OCI-LY1 (cell line): ENCODE measurements at regions not wholly inside any gene's neighbourhood (a gene's known extent, or its start where the extent isn't known, plus 50 kb on each side); places are given as distances from the start of the nearest gene placed in this dataset.

ENCODE experiments used
- H2AFZ ChIP-seq: fragments of 200-600 bp; sonication (generic), shearing (Covaris generic); 2 replicates; pipeline ENCODE4 v1.6.0; 2014; ENCODE audit warnings: antibody characterized with exemption, mild to moderate bottlenecking, low read length
- H3F3A ChIP-seq: fragments of 200-600 bp; sonication (generic), shearing (Covaris generic); 2 replicates; pipeline ENCODE4 v1.6.0; 2014; ENCODE audit warnings: mild to moderate bottlenecking, antibody characterized with exemption, low read length, moderate library complexity; ENCODE audit not compliant: insufficient read depth
- H3K27ac ChIP-seq: fragments of 200-600 bp; sonication (generic); 2 replicates; pipeline ENCODE4 v1.5.1; 2014; ENCODE audit warnings: low read length, mixed run types, mild to moderate bottlenecking, low read depth; ENCODE audit not compliant: poor library complexity, severe bottlenecking
- H3K27me3 ChIP-seq: fragments of 200-600 bp; sonication (generic); 2 replicates; pipeline ENCODE4 v1.6.0; 2014; ENCODE audit warnings: antibody characterized with exemption, mild to moderate bottlenecking, low read length, moderate library complexity; ENCODE audit not compliant: insufficient read depth
- H3K36me3 ChIP-seq: fragments of 200-600 bp; sonication (generic); 2 replicates; pipeline ENCODE4 v1.6.1; 2014; ENCODE audit warnings: mild to moderate bottlenecking, antibody characterized with exemption, low read length, moderate library complexity, mixed read lengths; ENCODE audit not compliant: insufficient read depth
- H3K4me1 ChIP-seq: fragments of 200-600 bp; sonication (generic); 2 replicates; pipeline ENCODE4 v1.5.1; 2014; ENCODE audit warnings: mild to moderate bottlenecking, low read length, moderate library complexity; ENCODE audit not compliant: insufficient read depth, severe bottlenecking
- H3K4me2 ChIP-seq: fragments of 200-600 bp; sonication (generic), shearing (Covaris generic); 2 replicates; pipeline ENCODE4 v1.6.1; 2014; ENCODE audit warnings: low read length
- H3K4me3 ChIP-seq: fragments of 200-600 bp; sonication (generic); 2 replicates; pipeline ENCODE4 v1.5.1; 2014; ENCODE audit warnings: low read length, low read depth, mild to moderate bottlenecking, mixed read lengths; ENCODE audit not compliant: poor library complexity, severe bottlenecking
- H3K79me2 ChIP-seq: fragments of 200-600 bp; shearing (Covaris generic); 2 replicates; pipeline ENCODE4 v1.6.1; 2016; ENCODE audit warnings: mixed run types, low read length, mixed read lengths; ENCODE audit not compliant: insufficient read depth
- H3K9ac ChIP-seq: fragments of 200-600 bp; sonication (generic), shearing (Covaris generic); 2 replicates; pipeline ENCODE4 v1.6.1; 2014; ENCODE audit warnings: mild to moderate bottlenecking, low read length, mixed read lengths
- H3K9me2 ChIP-seq: fragments of 200-600 bp; sonication (generic), shearing (Covaris generic); 2 replicates; pipeline ENCODE4 v1.6.1; 2014; ENCODE audit warnings: low read depth, mild to moderate bottlenecking, low read length, mixed read lengths
- H3K9me3 ChIP-seq: fragments of 200-600 bp; shearing (Covaris generic); 2 replicates; pipeline ENCODE4 v1.6.1; 2014; ENCODE audit warnings: low read length, mixed read lengths
- H4K20me1 ChIP-seq: fragments of 200-600 bp; sonication (generic), shearing (Covaris generic); 2 replicates; pipeline ENCODE4 v1.6.0; 2016; ENCODE audit warnings: mild to moderate bottlenecking, low read length; ENCODE audit not compliant: insufficient read depth
- CTCF ChIP-seq: fragments of 200-600 bp; sonication (generic), shearing (Covaris generic); IDR thresholded peaks from 2 replicates; pipeline ENCODE4 v1.5.1; 2017; ENCODE audit warnings: mild to moderate bottlenecking, antibody characterized with exemption, low read length, moderate library complexity, mixed read lengths
- EZH2 ChIP-seq: fragments of 200-600 bp; sonication (generic), shearing (Covaris generic); IDR thresholded peaks from 2 replicates; pipeline ENCODE4 v1.8.0; 2017; ENCODE audit warnings: borderline replicate concordance, mixed run types, mild to moderate bottlenecking, antibody characterized with exemption, low read length, moderate library complexity, mixed read lengths

- no peak for TF ChIP-seq EZH2
- no peak for TF ChIP-seq CTCF
- H3K27ac ChIP-seq: no peak overlapping the region
- no peak overlapping the region for H2AFZ ChIP-seq
- no peaks in the 10 kb centered on the region for H3F3A ChIP-seq
- no peaks in the 10 kb centered on the region for H3K4me1 ChIP-seq
- no peaks in the 10 kb centered on the region for H3K27me3 ChIP-seq
- no peaks in the 10 kb centered on the region for H3K36me3 ChIP-seq
- H3K9ac ChIP-seq: no peak overlapping the region
- no peak overlapping the region for H3K4me2 ChIP-seq
- H3K9me2 ChIP-seq: no peaks in the 10 kb centered on the region
- no peaks in the 10 kb centered on the region for H3K9me3 ChIP-seq
- no peaks in the 10 kb centered on the region for H3K79me2 ChIP-seq
- no peak overlapping the region for H3K4me3 ChIP-seq
- no peaks in the 10 kb centered on the region for H4K20me1 ChIP-seq
Observed at GRCh38 chr2:240308111-240308651, 127.3 kb upstream of the GPC1 start.

GRCh38 chr2:240309214-240309613 lies 126.2 kb upstream of the GPC1 start:
- TF ChIP-seq EZH2 (no peak), CTCF (no peak)
- H2AFZ ChIP-seq: no peak overlapping the region
- H3F3A ChIP-seq: no peaks in the 10 kb centered on the region
- no peaks in the 10 kb centered on the region for H4K20me1 ChIP-seq
- H3K36me3 ChIP-seq: no peaks in the 10 kb centered on the region
- no peaks in the 10 kb centered on the region for H3K4me1 ChIP-seq
- H3K27me3 ChIP-seq: no peaks in the 10 kb centered on the region
- no peak overlapping the region for H3K4me2 ChIP-seq
- no peaks in the 10 kb centered on the region for H3K9me3 ChIP-seq
- no peak overlapping the region for H3K4me3 ChIP-seq
- no peak overlapping the region for H3K27ac ChIP-seq
- H3K9me2 ChIP-seq: no peaks in the 10 kb centered on the region
- H3K79me2 ChIP-seq: no peaks in the 10 kb centered on the region
- no peak overlapping the region for H3K9ac ChIP-seq

- no peaks in the 10 kb centered on the region for H3F3A ChIP-seq
- no peaks in the 10 kb centered on the region for H3K9me3 ChIP-seq
- no peaks in the 10 kb centered on the region for H3K9me2 ChIP-seq
- no peaks in the 10 kb centered on the region for H4K20me1 ChIP-seq
- H3K27ac ChIP-seq: no peak overlapping the region
- no peaks in the 10 kb centered on the region for H3K27me3 ChIP-seq
- H3K36me3 ChIP-seq: no peaks in the 10 kb centered on the region
- H3K4me3 ChIP-seq: no peak overlapping the region
- H3K4me2 ChIP-seq: no peak overlapping the region
- H2AFZ ChIP-seq: no peak overlapping the region
- no peak overlapping the region for H3K9ac ChIP-seq
- TF ChIP-seq CTCF: no peak
- TF ChIP-seq EZH2: no peak
- H3K79me2 ChIP-seq: no peaks in the 10 kb centered on the region
- no peaks in the 10 kb centered on the region for H3K4me1 ChIP-seq
Observed at GRCh38 chr2:240310201-240310600, 125.3 kb upstream of the GPC1 start.
